Endothelial cell of umbilical vein (primary cell): ENCODE measurements at regions not wholly inside any gene's neighbourhood (a gene's known extent, or its start where the extent isn't known, plus 50 kb on each side); places are given as distances from the start of the nearest gene placed in this dataset.

Experiments used
- BruUV-seq: library from RNA; stranded (reverse); fragments of 400-500 nt; replicated peaks from 2 replicates; lab custom pipeline; 2021; lab: Mats Ljungman, UMichigan
- CTCF ChIA-PET: fragments of 300-600, 350-600 bp; sonication (Branson Sonifier 250); formaldehyde crosslinking; loops from one replicate; lab custom pipeline; 2021; ENCODE audit warnings: antibody characterized with exemption, inconsistent platforms; lab: Charles Lee
- POLR2A ChIA-PET: fragments of 300-600, 350-600 bp; sonication (Branson Sonifier 250); formaldehyde crosslinking; loops from one replicate; lab custom pipeline; 2021; ENCODE audit warnings: antibody characterized with exemption, inconsistent platforms; lab: Charles Lee
- DNase-seq: peaks from one replicate; pipeline ENCODE4 v3.0.0-alpha.2; 2011; ENCODE audit warnings: low read depth, low spot score
- FAIRE-seq: peaks from 2 replicates; lab custom pipeline; 2011; peaks lifted over from hg19 to GRCh38; lab: Jason Lieb, UNC
- H2AFZ ChIP-seq: 2 replicates; pipeline ENCODE4 v1.6.0; 2012; ENCODE audit warnings: low read depth, low read length, control low read depth, inconsistent platforms
- H3K27ac ChIP-seq: 2 replicates; pipeline ENCODE4 v1.5.1; 2011; ENCODE audit warnings: low read depth, mild to moderate bottlenecking, control low read depth, low read length, moderate library complexity; ENCODE audit not compliant: insufficient read depth
- H3K27me3 ChIP-seq, 2 experiments: 2 replicates each; pipeline versions ENCODE4 v1.6.0 to v1.6.1; 2011; ENCODE audit warnings: low read length in 2 of 2, mixed read lengths in 1 of 2; ENCODE audit not compliant: control insufficient read depth in 2 of 2, insufficient read depth in 2 of 2
- H3K36me3 ChIP-seq, 2 experiments: 2 replicates in 1 of 2; 3 replicates in 1 of 2; pipeline ENCODE4 v1.5.1; 2011; ENCODE audit warnings: low read length in 2 of 2, mild to moderate bottlenecking in 1 of 2, moderate library complexity in 1 of 2; ENCODE audit not compliant: control insufficient read depth in 2 of 2, insufficient read depth in 2 of 2; ENCODE audit errors: extremely low read depth in 1 of 2
- H3K4me1 ChIP-seq: 3 replicates; pipeline ENCODE4 v1.5.1; 2011; ENCODE audit warnings: mild to moderate bottlenecking, low read length; ENCODE audit not compliant: control insufficient read depth, insufficient read depth; ENCODE audit errors: extremely low read depth
- H3K4me2 ChIP-seq: 2 replicates; pipeline ENCODE4 v1.6.1; 2011; ENCODE audit warnings: low read length, control low read depth, mixed read lengths; ENCODE audit not compliant: insufficient read depth
- H3K4me3 ChIP-seq, 3 experiments: fragments of 200-600 bp in 1 of 3; sonication (generic), shearing (Covaris generic) in 1 of 3; replicated peaks in 1 of 3; 2 replicates each; pipeline ENCODE4 v1.5.1; 2011 to 2016; ENCODE audit warnings: control low read depth in 3 of 3, low read length in 3 of 3, mild to moderate bottlenecking in 2 of 3, inconsistent platforms in 1 of 3, low read depth in 1 of 3, moderate library complexity in 1 of 3; ENCODE audit not compliant: insufficient read depth in 1 of 3
- H3K79me2 ChIP-seq: 2 replicates; pipeline ENCODE4 v1.6.0; 2012; ENCODE audit warnings: low read length, inconsistent platforms; ENCODE audit not compliant: control insufficient read depth, insufficient read depth
- H3K9ac ChIP-seq: replicated peaks from 2 replicates; pipeline ENCODE3; 2011; ENCODE audit warnings: low read length, control low read depth; ENCODE audit not compliant: insufficient read depth; ENCODE audit errors: extremely low read depth
- H3K9me1 ChIP-seq: replicated peaks from 3 replicates; pipeline ENCODE4 v1.6.0; 2011; ENCODE audit warnings: mild to moderate bottlenecking, low read length; ENCODE audit not compliant: control insufficient read depth, insufficient read depth; ENCODE audit errors: extremely low read depth
- H3K9me3 ChIP-seq: replicated peaks from 2 replicates; pipeline ENCODE4 v1.5.1; 2012; ENCODE audit warnings: low read length, inconsistent platforms; ENCODE audit not compliant: control insufficient read depth, insufficient read depth
- H4K20me1 ChIP-seq: replicated peaks from 2 replicates; pipeline ENCODE3; 2011; ENCODE audit warnings: mild to moderate bottlenecking, low read length; ENCODE audit not compliant: control insufficient read depth, insufficient read depth; ENCODE audit errors: extremely low read depth
- CTCF ChIP-seq, 2 donors: IDR thresholded peaks; 1 replicate in 1 of 2; 2 replicates in 1 of 2; pipeline ENCODE4 v1.5.1; 2011; ENCODE audit warnings: low read length in 2 of 2, mild to moderate bottlenecking in 2 of 2, moderate library complexity in 2 of 2, control low read depth in 1 of 2, inconsistent platforms in 1 of 2, low read depth in 1 of 2; ENCODE audit not compliant: insufficient read depth in 1 of 2; ENCODE audit errors: extremely low read depth in 1 of 2
- EZH2 ChIP-seq: IDR thresholded peaks from 2 replicates; pipeline ENCODE4 v1.6.1; 2012; ENCODE audit warnings: borderline replicate concordance, low read depth, mild to moderate bottlenecking, moderate library complexity, low read length, inconsistent platforms; ENCODE audit not compliant: severe bottlenecking
- FOS ChIP-seq: IDR thresholded peaks from 2 replicates; pipeline ENCODE4 v1.6.1; 2011; ENCODE audit warnings: mild to moderate bottlenecking, low read length, moderate library complexity, borderline replicate concordance; ENCODE audit not compliant: insufficient read depth
- GATA2 ChIP-seq: IDR thresholded peaks from 2 replicates; pipeline ENCODE4 v1.7.0; 2011; ENCODE audit warnings: low read depth, mild to moderate bottlenecking, moderate library complexity, mixed read lengths, low read length; ENCODE audit not compliant: insufficient read length, insufficient read depth
- JUN ChIP-seq: IDR thresholded peaks from 2 replicates; pipeline ENCODE4 v1.6.1; 2011; ENCODE audit warnings: borderline replicate concordance, low read depth; ENCODE audit not compliant: insufficient read length, insufficient read depth
- MAX ChIP-seq: IDR thresholded peaks from 2 replicates; pipeline ENCODE4 v1.6.1; 2011; ENCODE audit not compliant: insufficient read depth, insufficient read length
- MYC ChIP-seq: IDR thresholded peaks from one replicate; pipeline ENCODE4 v1.6.1; 2011; ENCODE audit warnings: mild to moderate bottlenecking, low read depth, low read length
- POLR2A ChIP-seq: IDR thresholded peaks from 2 replicates; pipeline ENCODE4 v1.6.1; 2012; ENCODE audit warnings: low read depth, mild to moderate bottlenecking, control low read depth, low read length
- POLR2AphosphoS5 ChIP-seq: IDR thresholded peaks from 2 replicates; pipeline ENCODE4 v1.6.1; 2012; ENCODE audit warnings: low read depth, mild to moderate bottlenecking, control low read depth, low read length, moderate library complexity; ENCODE audit not compliant: insufficient read depth
- dilution Hi-C: fragments of 300-500 bp; cut with MboI; formaldehyde crosslinking; loops from one replicate; pipeline ENCODE4 v1.15.0; 2019; ENCODE audit warnings: low sequenced_read_pairs; ENCODE audit not compliant: extremely low pct_ligation_motif_present
- intact Hi-C: fragments of 100-400 bp; cut with micrococcal nuclease; formaldehyde crosslinking; loops from one replicate; pipeline ENCODE4 v1.10.0; 2022

GRCh38 chr16:54677308-54677950 is 253.2 kb upstream of the IRX5 start:
- TF ChIP-seq MYC (no peak), GATA2 (no peak), POLR2A (no peak), MAX (no peak), JUN (no peak), FOS (no peak), CTCF (IDR thresholded peaks at IDR 0.05; ENCODE audit: extremely low read depth in 1 of 2, insufficient read depth in 1 of 2, low read depth in 1 of 2, low read length in 2 of 2) (no peak), EZH2 (no peak), POLR2AphosphoS5 (no peak)
- FAIRE-seq (no peak), DNase-seq (no peak)
- no peaks in the 10 kb centered on the region for H3K36me3 ChIP-seq
- H4K20me1 ChIP-seq = no peaks in the 10 kb centered on the region
- POLR2A ChIA-PET = no interaction called here
- no peaks in the 10 kb centered on the region for H3K4me1 ChIP-seq
- CTCF ChIA-PET = no interaction called here
- BruUV-seq = no TSS peak
- H3K27ac ChIP-seq = no peak overlapping the region
- H3K9me3 ChIP-seq = no peaks in the 10 kb centered on the region
- dilution Hi-C loops (no loop called here), intact Hi-C loops (no loop called here)
- no peaks in the 10 kb centered on the region for H3K27me3 ChIP-seq
- no peak overlapping the region for H3K4me2 ChIP-seq
- H2AFZ ChIP-seq = no peak overlapping the region
- H3K9ac ChIP-seq = no peak overlapping the region
- H3K79me2 ChIP-seq = no peaks in the 10 kb centered on the region
- no peak overlapping the region for H3K4me3 ChIP-seq
- H3K9me1 ChIP-seq = no peaks in the 10 kb centered on the region
